ENCODE measurements at regions not wholly inside any gene's neighbourhood (a gene's known extent, or its start where the extent isn't known, plus 50 kb on each side); places are given as distances from the start of the nearest gene placed in this dataset.
"Not testable (repeated sequence)": the region's sequence is repeated elsewhere in the genome, so short reads cannot be mapped to it uniquely, and the experiment has no call there.

DNA sequence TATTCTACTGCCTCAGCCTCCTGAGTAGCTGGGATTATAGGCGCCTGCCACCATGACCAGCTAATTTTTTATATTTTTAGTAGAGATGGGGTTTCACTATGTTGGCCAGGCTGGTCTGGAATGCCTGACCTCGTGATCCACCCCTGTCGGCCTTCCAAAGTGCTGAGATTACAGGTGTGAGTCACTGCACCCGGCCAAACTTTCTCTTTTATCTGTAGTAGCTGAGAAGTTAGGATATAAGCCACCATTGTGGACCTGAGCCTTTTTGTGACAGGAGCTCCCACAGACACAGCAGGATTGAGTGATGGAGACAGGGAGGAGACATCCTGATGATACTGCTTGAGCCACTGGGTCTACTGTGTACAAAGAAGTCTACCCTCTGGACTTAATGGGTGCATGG lies 53.5 kb upstream of the LARP1 start:
- TF ChIP-seq, protein P1, sequence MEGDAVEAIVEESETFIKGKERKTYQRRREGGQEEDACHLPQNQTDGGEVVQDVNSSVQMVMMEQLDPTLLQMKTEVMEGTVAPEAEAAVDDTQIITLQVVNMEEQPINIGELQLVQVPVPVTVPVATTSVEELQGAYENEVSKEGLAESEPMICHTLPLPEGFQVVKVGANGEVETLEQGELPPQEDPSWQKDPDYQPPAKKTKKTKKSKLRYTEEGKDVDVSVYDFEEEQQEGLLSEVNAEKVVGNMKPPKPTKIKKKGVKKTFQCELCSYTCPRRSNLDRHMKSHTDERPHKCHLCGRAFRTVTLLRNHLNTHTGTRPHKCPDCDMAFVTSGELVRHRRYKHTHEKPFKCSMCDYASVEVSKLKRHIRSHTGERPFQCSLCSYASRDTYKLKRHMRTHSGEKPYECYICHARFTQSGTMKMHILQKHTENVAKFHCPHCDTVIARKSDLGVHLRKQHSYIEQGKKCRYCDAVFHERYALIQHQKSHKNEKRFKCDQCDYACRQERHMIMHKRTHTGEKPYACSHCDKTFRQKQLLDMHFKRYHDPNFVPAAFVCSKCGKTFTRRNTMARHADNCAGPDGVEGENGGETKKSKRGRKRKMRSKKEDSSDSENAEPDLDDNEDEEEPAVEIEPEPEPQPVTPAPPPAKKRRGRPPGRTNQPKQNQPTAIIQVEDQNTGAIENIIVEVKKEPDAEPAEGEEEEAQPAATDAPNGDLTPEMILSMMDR (IDR thresholded peaks at IDR 0.05; ENCODE audit: poor library complexity, severe bottlenecking) = not testable (repeated sequence)
- TF ChIP-seq EP300 (conservative IDR thresholded peaks at IDR 0.05; ENCODE audit: poor library complexity, severe bottlenecking); POLR2AphosphoS5 (IDR thresholded peaks at IDR 0.05); EZH2 (IDR thresholded peaks at IDR 0.05; ENCODE audit: borderline replicate concordance, insufficient read depth, low read length, poor library complexity, severe bottlenecking); SMC3 (conservative IDR thresholded peaks at IDR 0.05; ENCODE audit: poor library complexity); TAF1 (IDR thresholded peaks at IDR 0.05; ENCODE audit: low read depth); MXI1 (conservative IDR thresholded peaks at IDR 0.05; ENCODE audit: poor library complexity, severe bottlenecking); RAD21 (conservative IDR thresholded peaks at IDR 0.05): not testable (repeated sequence)
- TF ChIP-seq, protein P2, sequence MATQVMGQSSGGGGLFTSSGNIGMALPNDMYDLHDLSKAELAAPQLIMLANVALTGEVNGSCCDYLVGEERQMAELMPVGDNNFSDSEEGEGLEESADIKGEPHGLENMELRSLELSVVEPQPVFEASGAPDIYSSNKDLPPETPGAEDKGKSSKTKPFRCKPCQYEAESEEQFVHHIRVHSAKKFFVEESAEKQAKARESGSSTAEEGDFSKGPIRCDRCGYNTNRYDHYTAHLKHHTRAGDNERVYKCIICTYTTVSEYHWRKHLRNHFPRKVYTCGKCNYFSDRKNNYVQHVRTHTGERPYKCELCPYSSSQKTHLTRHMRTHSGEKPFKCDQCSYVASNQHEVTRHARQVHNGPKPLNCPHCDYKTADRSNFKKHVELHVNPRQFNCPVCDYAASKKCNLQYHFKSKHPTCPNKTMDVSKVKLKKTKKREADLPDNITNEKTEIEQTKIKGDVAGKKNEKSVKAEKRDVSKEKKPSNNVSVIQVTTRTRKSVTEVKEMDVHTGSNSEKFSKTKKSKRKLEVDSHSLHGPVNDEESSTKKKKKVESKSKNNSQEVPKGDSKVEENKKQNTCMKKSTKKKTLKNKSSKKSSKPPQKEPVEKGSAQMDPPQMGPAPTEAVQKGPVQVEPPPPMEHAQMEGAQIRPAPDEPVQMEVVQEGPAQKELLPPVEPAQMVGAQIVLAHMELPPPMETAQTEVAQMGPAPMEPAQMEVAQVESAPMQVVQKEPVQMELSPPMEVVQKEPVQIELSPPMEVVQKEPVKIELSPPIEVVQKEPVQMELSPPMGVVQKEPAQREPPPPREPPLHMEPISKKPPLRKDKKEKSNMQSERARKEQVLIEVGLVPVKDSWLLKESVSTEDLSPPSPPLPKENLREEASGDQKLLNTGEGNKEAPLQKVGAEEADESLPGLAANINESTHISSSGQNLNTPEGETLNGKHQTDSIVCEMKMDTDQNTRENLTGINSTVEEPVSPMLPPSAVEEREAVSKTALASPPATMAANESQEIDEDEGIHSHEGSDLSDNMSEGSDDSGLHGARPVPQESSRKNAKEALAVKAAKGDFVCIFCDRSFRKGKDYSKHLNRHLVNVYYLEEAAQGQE (IDR thresholded peaks at IDR 0.05; ENCODE audit: borderline replicate concordance) = not testable (repeated sequence)
